ENCODE measurements at regions not wholly inside any gene's neighbourhood (a gene's known extent, or its start where the extent isn't known, plus 50 kb on each side); places are given as distances from the start of the nearest gene placed in this dataset.

DNA sequence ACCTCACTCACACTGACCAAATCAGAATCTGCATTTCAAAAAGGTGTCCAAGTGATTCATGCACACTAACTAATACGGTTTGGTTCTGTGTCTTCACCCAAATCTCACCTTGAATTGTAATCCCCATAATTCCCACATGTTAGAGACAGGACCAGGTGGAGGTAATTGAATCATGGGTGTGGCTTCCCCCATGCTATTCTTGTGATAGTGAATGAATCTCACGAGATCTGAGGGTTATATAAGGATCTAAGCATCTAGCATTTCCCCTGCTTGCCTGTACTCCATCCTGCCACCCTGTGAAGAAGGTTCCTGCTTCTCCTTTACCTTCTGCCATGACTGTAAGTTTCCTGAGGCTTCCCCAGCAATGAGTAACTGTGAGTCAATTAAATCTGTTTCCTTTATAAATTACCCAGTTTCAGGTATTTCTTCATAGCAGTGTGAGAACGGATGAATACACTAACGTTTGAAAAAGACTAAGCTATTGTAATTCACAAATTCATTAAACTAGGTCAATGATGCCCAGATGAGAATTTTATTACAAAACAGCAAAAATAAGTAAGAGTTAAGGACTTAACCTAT, 759.1 kb downstream of the GALC start:
- 60 to 66% methylated on average over 4 of the region's 4 CpGs for WGBS, 2 donors
- intact Hi-C loops (cut with DNase I), result no loop called here
- no peaks in the 10 kb centered on the region for H3K27me3 ChIP-seq
- no peak overlapping the region for H3K4me3 ChIP-seq (replicated peaks in 1 of 3)
- TF ChIP-seq POLR2A (IDR thresholded peaks at IDR 0.05), result no peak
- TF ChIP-seq, protein P1, sequence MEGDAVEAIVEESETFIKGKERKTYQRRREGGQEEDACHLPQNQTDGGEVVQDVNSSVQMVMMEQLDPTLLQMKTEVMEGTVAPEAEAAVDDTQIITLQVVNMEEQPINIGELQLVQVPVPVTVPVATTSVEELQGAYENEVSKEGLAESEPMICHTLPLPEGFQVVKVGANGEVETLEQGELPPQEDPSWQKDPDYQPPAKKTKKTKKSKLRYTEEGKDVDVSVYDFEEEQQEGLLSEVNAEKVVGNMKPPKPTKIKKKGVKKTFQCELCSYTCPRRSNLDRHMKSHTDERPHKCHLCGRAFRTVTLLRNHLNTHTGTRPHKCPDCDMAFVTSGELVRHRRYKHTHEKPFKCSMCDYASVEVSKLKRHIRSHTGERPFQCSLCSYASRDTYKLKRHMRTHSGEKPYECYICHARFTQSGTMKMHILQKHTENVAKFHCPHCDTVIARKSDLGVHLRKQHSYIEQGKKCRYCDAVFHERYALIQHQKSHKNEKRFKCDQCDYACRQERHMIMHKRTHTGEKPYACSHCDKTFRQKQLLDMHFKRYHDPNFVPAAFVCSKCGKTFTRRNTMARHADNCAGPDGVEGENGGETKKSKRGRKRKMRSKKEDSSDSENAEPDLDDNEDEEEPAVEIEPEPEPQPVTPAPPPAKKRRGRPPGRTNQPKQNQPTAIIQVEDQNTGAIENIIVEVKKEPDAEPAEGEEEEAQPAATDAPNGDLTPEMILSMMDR (IDR thresholded peaks at IDR 0.05), result no peak
- no peaks in the 10 kb centered on the region for H3K9me3 ChIP-seq
- DNase-seq, result no peak
- no peaks in the 10 kb centered on the region for H3K36me3 ChIP-seq
- H3K4me1 ChIP-seq, result no peaks in the 10 kb centered on the region
- H3K27ac ChIP-seq, result no peak overlapping the region

DNA sequence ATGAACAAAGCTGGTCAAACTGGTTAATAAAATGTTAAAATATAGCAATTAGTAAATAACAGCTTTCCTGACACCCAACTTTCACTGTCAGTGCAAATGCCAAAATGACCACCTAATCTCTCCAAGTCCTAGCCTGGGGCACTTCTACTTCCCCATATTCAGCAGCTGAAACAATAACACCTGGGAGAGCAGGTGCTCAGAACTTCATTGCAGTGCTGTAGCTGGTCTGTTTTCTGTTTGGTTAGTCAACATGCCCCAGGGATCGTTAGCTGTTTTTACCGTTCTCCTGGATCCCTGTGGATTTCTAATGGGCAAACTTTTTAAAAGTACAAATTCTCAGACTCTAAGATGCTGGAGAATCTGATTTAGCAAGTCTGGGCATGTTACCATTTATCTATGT, 759.7 kb downstream of the GALC start:
- Histone ChIP-seq H3K27ac (no peak overlapping the region), H3K27me3 (no peaks in the 10 kb centered on the region), H3K9me3 (no peaks in the 10 kb centered on the region), H3K4me1 (no peaks in the 10 kb centered on the region), H3K36me3 (no peaks in the 10 kb centered on the region), H3K4me3 (replicated peaks in 1 of 3) (no peak overlapping the region)
- TF ChIP-seq, protein P1 (IDR thresholded peaks at IDR 0.05), result no peak
- no peak for TF ChIP-seq POLR2A (IDR thresholded peaks at IDR 0.05)
- DNase-seq, result no peak
- intact Hi-C loops (cut with DNase I), result no loop called here
- 40 to 41% methylated on average over 2 of the region's 2 CpGs for WGBS, 2 donors

DNA sequence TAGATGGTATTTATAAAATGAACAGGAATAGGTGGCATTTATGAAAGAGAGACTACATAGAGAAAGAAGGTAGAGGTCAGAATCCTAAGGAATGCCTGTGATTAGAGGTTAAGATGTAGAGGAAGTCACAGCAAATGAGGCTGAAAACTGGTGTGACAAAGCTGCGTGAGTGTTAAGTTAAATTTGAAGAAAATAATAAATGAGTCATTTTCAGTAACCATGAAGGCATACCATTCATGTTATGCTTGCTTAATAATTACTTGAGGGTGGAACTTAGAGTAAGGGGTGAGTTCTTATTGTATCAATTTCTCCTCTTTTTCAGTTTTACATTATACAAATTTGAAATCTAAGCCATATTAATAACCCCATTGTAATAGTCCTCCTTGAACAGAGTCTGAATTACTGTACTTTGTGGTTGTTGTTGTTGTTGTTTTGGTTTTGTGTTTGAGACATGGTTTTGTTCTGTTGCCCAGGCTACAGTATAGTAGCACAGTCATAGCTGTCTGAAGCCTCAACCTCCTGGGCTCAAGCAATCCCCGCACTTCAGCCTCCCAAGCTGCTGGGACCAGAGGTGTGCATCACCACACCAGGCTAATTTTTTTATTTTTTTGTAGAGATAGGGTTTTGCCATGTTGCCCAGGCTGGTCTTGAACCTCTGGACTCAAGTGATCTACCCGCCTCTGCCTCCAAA, 761.5 kb downstream of the GALC start:
- no peak overlapping the region for H3K4me3 ChIP-seq (replicated peaks in 1 of 3)
- no peaks in the 10 kb centered on the region for H3K4me1 ChIP-seq
- no peaks in the 10 kb centered on the region for H3K27me3 ChIP-seq
- H3K36me3 ChIP-seq, result no peaks in the 10 kb centered on the region
- DNase-seq, result no peak
- TF ChIP-seq POLR2A (IDR thresholded peaks at IDR 0.05), result no peak
- TF ChIP-seq, protein P1 (IDR thresholded peaks at IDR 0.05), result no peak
- H3K9me3 ChIP-seq, result no peaks in the 10 kb centered on the region
- intact Hi-C loops (cut with DNase I), result no loop called here
- no peak overlapping the region for H3K27ac ChIP-seq
- WGBS, 2 donors, result 86 to 94% methylated on average over 3 of the region's 3 CpGs

DNA sequence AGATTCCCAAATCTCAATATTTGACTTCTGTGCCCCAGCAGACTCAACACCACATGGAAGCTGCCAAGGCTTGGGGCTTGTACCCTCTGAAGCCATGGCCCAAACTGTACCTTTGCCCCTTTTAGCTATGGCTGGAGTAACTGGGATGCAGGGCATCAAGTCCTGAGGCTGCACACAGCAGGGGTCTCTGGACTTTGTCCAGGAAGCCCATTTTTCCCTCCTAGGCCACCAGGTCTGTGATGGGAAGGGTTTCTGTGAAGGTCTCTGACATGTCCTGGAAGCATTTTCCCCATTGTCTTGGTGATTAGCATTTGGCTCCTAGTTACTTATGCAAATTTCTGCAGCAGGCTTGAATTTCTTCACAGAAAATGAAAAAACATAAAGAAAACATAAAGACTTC, 762.3 kb downstream of the GALC start:
- TF ChIP-seq, protein P1 (IDR thresholded peaks at IDR 0.05), result no peak
- no peak for TF ChIP-seq POLR2A (IDR thresholded peaks at IDR 0.05)
- no peak overlapping the region for H3K27ac ChIP-seq
- H3K4me1 ChIP-seq, result no peaks in the 10 kb centered on the region
- no peaks in the 10 kb centered on the region for H3K36me3 ChIP-seq
- H3K27me3 ChIP-seq, result no peaks in the 10 kb centered on the region
- H3K4me3 ChIP-seq (replicated peaks in 1 of 3), result no peak overlapping the region
- intact Hi-C loops (cut with DNase I), result no loop called here
- no peaks in the 10 kb centered on the region for H3K9me3 ChIP-seq
- no peak for DNase-seq

DNA sequence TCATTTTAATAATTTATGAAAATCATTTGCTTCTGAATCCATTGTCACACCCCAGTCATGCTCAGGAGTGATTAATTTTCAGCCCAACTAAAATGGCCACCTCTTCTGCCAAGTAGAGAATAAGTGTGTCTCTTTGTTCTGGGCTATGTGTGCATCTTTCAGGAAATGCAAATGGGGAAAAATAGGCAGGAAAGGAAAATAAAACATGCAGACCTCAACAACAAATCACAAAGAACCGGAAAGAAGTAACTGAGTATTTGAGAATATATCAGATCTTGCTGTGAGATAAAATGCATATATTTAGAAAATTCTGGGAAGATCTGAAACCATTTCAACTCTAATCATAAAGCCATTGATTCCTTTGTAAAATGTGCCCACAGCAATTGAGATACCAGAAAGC, 763.9 kb downstream of the GALC start:
- intact Hi-C loops (cut with DNase I), result no loop called here
- no peak for DNase-seq
- 78 to 79% methylated on average over 1 of the region's 1 CpG for WGBS, 2 donors
- Histone ChIP-seq H3K36me3 (no peaks in the 10 kb centered on the region), H3K9me3 (no peaks in the 10 kb centered on the region), H3K4me1 (no peaks in the 10 kb centered on the region), H3K27me3 (no peaks in the 10 kb centered on the region), H3K4me3 (replicated peaks in 1 of 3) (no peak overlapping the region), H3K27ac (no peak overlapping the region)
- TF ChIP-seq, protein P1 (IDR thresholded peaks at IDR 0.05), result no peak

Data from thyroid gland (tissue), 4 donors.